ENCODE measurements at regions not wholly inside any gene's neighbourhood (a gene's known extent, or its start where the extent isn't known, plus 50 kb on each side); places are given as distances from the start of the nearest gene placed in this dataset.

GRCh38 chr14:50041980-50042379, 74.4 kb downstream of the VCPKMT start:
- TF ChIP-seq JUND (IDR thresholded peaks at IDR 0.05; ENCODE audit: low read depth), result no peak
- no peak for DNase-seq (ENCODE audit: low read depth in 1 of 2, low spot score in 1 of 2)
- in situ Hi-C loops (cut with HindIII; ENCODE audit: low pct_unique_long_range_greater_than_20kb, low sequenced_read_pairs), result no loop called here

GRCh38 chr14:50044042-50044651, 72.2 kb downstream of the VCPKMT start:
- no peak for DNase-seq (ENCODE audit: low read depth in 1 of 2, low spot score in 1 of 2)
- in situ Hi-C loops (cut with HindIII; ENCODE audit: low pct_unique_long_range_greater_than_20kb, low sequenced_read_pairs), result no loop called here
- TF ChIP-seq JUND (IDR thresholded peaks at IDR 0.05; ENCODE audit: low read depth), result no peak

GRCh38 chr14:50045039-50045711, 71.2 kb downstream of the VCPKMT start:
- TF ChIP-seq JUND (IDR thresholded peaks at IDR 0.05; ENCODE audit: low read depth), result no peak
- DNase-seq (ENCODE audit: low read depth in 1 of 2, low spot score in 1 of 2), result no peak
- in situ Hi-C loops (cut with HindIII; ENCODE audit: low pct_unique_long_range_greater_than_20kb, low sequenced_read_pairs), result no loop called here

DNA sequence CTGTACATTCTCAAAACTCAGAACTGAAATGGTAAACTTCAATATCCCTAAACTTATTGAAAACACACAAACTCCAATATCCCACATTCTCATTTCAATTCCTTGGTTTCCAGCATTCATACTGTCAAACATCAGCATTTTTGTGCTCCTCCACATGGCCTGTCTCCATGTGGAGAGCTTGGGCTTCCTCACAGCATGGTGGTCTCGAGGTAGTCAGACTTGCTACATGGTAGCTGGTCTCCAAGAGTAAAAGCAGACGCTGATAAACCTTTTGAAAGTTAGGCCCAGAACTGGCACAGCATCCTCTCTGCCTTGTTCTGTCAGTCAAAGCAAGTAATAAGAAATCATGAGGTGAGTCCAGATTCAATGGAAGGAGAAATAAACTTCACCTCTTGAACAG, 70.5 kb downstream of the VCPKMT start:
- in situ Hi-C loops (cut with HindIII; ENCODE audit: low pct_unique_long_range_greater_than_20kb, low sequenced_read_pairs), result no loop called here
- no peak for DNase-seq (ENCODE audit: low read depth in 1 of 2, low spot score in 1 of 2)
- no peak for TF ChIP-seq JUND (IDR thresholded peaks at IDR 0.05; ENCODE audit: low read depth)

DNA sequence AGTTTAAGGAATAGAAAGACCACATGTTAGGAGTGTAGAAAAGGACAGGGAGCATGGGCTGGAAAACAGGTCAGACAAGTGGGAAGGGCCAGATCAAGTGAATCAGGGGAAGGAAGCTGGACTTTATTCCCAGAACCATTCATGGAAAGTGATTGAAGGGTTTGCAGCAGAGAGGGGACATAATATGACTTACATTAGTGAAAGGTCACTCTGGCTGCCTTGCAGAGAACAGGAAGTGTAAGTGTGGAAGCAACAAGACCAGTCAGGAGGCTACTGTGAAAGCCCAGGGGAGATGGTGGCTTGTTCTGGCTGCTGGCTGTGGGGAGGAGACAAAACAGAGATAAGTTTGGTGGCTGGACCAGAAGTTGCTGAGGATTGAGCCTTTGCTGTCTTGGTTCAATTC, 69.1 kb downstream of the VCPKMT start:
- in situ Hi-C loops (cut with HindIII; ENCODE audit: low pct_unique_long_range_greater_than_20kb, low sequenced_read_pairs), result no loop called here
- TF ChIP-seq JUND (IDR thresholded peaks at IDR 0.05; ENCODE audit: low read depth), result no peak
- DNase-seq (ENCODE audit: low read depth in 1 of 2, low spot score in 1 of 2), result peak; percentile 56 to 73

- DNase-seq (ENCODE audit: low read depth in 1 of 2, low spot score in 1 of 2), result no peak
- in situ Hi-C loops (cut with HindIII; ENCODE audit: low pct_unique_long_range_greater_than_20kb, low sequenced_read_pairs), result no loop called here
- no peak for TF ChIP-seq JUND (IDR thresholded peaks at IDR 0.05; ENCODE audit: low read depth)
Measured at GRCh38 chr14:50049093-50049492, 67.3 kb downstream of the VCPKMT start.

GRCh38 chr14:50049703-50050570, 66.4 kb downstream of the VCPKMT start:
- DNase-seq (ENCODE audit: low read depth in 1 of 2, low spot score in 1 of 2), result no peak
- TF ChIP-seq JUND (IDR thresholded peaks at IDR 0.05; ENCODE audit: low read depth), result no peak
- in situ Hi-C loops (cut with HindIII; ENCODE audit: low pct_unique_long_range_greater_than_20kb, low sequenced_read_pairs), result no loop called here

GRCh38 chr14:50051106-50051505, 65.3 kb downstream of the VCPKMT start:
- in situ Hi-C loops (cut with HindIII; ENCODE audit: low pct_unique_long_range_greater_than_20kb, low sequenced_read_pairs), result no loop called here
- DNase-seq (ENCODE audit: low read depth in 1 of 2, low spot score in 1 of 2), result no peak
- TF ChIP-seq JUND (IDR thresholded peaks at IDR 0.05; ENCODE audit: low read depth), result no peak

DNA sequence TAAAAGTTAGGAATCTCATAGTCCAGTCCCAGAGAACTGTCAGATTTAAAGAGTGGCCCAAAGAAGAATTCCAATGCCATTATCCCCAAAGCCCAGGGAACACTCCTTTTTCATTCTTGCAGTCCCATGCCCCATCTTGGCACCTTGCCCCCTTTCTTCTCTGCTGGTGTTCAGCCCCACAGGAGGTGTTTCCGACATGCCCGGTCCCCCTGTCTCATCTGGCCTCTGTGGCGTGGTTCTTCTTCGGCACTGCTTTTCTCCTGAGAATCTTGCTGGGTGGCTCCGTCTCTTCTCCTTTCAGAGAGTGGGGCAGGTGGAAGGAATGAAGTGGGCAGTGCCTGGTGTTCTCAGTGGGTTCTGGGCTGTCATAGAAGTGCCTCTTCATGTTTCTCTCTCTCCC, 64.7 kb downstream of the VCPKMT start:
- TF ChIP-seq JUND (IDR thresholded peaks at IDR 0.05; ENCODE audit: low read depth), result no peak
- in situ Hi-C loops (cut with HindIII; ENCODE audit: low pct_unique_long_range_greater_than_20kb, low sequenced_read_pairs), result no loop called here

DNA sequence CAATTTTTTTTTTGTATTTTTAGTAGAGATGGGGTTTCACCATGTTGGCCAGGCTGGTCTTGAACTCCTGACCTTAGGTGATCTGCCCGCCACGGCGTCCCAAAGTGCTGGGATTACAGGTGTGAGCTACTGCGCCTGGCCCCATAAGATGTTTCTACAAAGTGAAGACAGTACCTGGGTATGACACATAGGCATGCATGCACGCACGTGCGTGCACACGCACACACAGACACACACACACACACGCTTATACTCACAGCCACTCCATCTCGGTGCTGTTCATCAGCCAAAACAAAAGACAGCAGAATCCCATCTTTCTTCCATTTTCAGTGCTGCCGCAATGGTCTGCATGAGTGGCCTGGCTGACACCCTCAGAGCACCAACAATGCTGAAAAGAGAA, 63.9 kb downstream of the VCPKMT start:
- no peak for TF ChIP-seq JUND (IDR thresholded peaks at IDR 0.05; ENCODE audit: low read depth)
- in situ Hi-C loops (cut with HindIII; ENCODE audit: low pct_unique_long_range_greater_than_20kb, low sequenced_read_pairs), result no loop called here

More for the DNA sequence above, 64.7 kb downstream of the VCPKMT start:
- DNase-seq (ENCODE audit: low read depth in 1 of 2, low spot score in 1 of 2), result no peak

DNA sequence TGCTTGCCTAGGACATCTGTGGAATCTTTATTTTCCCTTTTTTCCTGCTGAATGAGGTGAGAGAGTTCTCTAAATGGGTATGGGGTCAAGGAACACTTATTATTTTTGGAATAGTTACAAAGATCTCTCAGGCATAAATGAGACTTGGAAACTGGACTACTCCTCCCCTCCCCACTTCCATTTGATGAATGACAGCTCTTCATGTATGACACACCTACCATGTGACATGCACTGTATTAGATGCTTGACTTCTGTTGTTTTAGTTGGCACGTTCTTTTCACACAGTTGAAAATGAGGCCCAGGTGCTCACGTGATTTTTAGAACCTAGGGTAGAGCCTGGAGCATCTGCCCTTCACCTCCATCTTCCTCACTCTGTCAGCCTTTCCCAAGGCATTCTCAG, 62.4 kb downstream of the VCPKMT start:
- DNase-seq (ENCODE audit: low read depth in 1 of 2, low spot score in 1 of 2), result no peak
- TF ChIP-seq JUND (IDR thresholded peaks at IDR 0.05; ENCODE audit: low read depth), result no peak
- in situ Hi-C loops (cut with HindIII; ENCODE audit: low pct_unique_long_range_greater_than_20kb, low sequenced_read_pairs), result no loop called here

More for the DNA sequence above, 63.9 kb downstream of the VCPKMT start:
- DNase-seq (ENCODE audit: low read depth in 1 of 2, low spot score in 1 of 2), result no peak

- no peak for DNase-seq (ENCODE audit: low read depth in 1 of 2, low spot score in 1 of 2)
- in situ Hi-C loops (cut with HindIII; ENCODE audit: low pct_unique_long_range_greater_than_20kb, low sequenced_read_pairs), result no loop called here
- TF ChIP-seq JUND (IDR thresholded peaks at IDR 0.05; ENCODE audit: low read depth), result no peak
Measured at GRCh38 chr14:50055461-50056228, 60.7 kb downstream of the VCPKMT start.

All from T47D (cell line).